ENCODE measurements at regions not wholly inside any gene's neighbourhood (a gene's known extent, or its start where the extent isn't known, plus 50 kb on each side); places are given as distances from the start of the nearest gene placed in this dataset.
"Not testable (repeated sequence)": the region's sequence is repeated elsewhere in the genome, so short reads cannot be mapped to it uniquely, and the experiment has no call there.

DNA sequence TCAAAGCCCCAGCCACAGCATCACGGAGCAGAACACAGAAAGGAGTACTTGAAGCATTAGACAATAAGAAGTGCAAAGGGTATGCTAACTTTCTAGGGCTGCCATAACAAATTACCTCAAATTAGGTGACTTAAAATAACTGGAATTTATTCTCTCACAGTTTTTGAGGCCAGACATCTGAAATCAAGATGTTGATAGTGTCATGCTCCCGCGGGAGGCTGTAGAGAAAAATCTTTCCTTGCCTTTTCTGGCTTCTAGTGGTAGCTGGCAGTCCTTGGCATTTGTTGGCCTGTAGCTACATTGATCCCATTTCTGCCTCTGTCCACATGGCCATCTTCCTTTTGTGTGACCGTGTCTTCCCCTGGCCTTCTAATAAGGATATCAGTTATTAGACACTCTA is 51.9 kb upstream of the SPDL1 start:
- H3K4me1 ChIP-seq (ENCODE audit: control insufficient read depth, insufficient read depth, low read length, unreplicated experiment): peaks cover 3% of the 10 kb centered on the region
- no peak overlapping the region for H2AFZ ChIP-seq (ENCODE audit: low read length, unreplicated experiment)
- H3K79me2 ChIP-seq (ENCODE audit: control insufficient read depth, insufficient read depth, low read length, unreplicated experiment): no peaks in the 10 kb centered on the region
- H3K36me3 ChIP-seq (ENCODE audit: insufficient read depth, low read length): no peaks in the 10 kb centered on the region
- no peak overlapping the region for H3K4me3 ChIP-seq (ENCODE audit: low read depth, low read length)
- H3K27me3 ChIP-seq (ENCODE audit: insufficient read depth, low read length): peaks cover 26% of the 10 kb centered on the region; the same call in 1 of the 2 replicates
- H3K27ac ChIP-seq (ENCODE audit: low read depth, low read length): no peak overlapping the region

DNA sequence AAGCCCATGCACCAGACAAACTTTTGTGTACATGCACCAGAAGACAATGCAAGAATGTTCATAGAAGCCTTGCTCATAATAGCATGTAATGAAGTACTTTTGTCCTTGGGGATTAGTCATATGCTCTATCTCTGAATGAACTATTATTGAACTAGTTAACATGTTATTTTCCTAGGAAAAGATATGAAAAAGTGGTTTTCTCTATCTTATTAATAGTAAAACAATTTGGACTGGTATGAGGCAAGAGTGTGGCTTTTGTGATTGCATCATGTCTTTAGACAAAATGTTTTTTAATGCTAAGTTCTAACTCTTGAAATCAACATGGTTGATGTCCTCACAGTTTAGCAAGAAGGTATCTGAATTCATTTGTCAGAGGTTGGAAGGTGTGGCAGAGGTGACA is 55.7 kb upstream of the SPDL1 start:
- Histone ChIP-seq H3K27ac (ENCODE audit: low read depth, low read length) (no peak overlapping the region), H3K36me3 (ENCODE audit: insufficient read depth, low read length) (no peaks in the 10 kb centered on the region), H3K27me3 (ENCODE audit: insufficient read depth, low read length) (peaks cover 26% of the 10 kb centered on the region; the same call in 1 of the 2 replicates), H3K4me3 (ENCODE audit: low read depth, low read length) (no peak overlapping the region), H3K79me2 (ENCODE audit: control insufficient read depth, insufficient read depth, low read length, unreplicated experiment) (no peaks in the 10 kb centered on the region), H3K4me1 (ENCODE audit: control insufficient read depth, insufficient read depth, low read length, unreplicated experiment) (peaks cover 3% of the 10 kb centered on the region), H2AFZ (ENCODE audit: low read length, unreplicated experiment) (no peak overlapping the region)

DNA sequence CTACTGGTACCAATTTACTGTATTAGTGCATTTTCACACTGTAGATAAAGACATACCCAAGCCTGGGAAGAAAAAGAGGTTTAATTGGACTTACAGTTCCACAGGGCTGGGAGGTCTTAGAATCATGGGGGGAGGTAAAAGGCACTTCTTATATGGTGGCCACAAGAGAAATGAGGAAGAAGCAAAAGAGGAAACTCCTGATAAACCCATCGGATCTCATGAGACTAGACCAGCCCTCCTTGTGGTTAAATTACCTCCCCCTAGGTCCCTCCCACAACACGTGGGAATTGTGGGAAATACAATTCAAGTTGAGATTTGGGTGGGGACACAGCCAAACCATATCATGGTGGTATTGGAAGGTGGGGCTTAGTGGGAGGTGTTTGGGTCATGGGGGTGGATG is 56.5 kb upstream of the SPDL1 start:
- Histone ChIP-seq H2AFZ (ENCODE audit: low read length, unreplicated experiment) (no peak overlapping the region), H3K27ac (ENCODE audit: low read depth, low read length) (no peak overlapping the region), H3K4me1 (ENCODE audit: control insufficient read depth, insufficient read depth, low read length, unreplicated experiment) (peaks cover 3% of the 10 kb centered on the region), H3K36me3 (ENCODE audit: insufficient read depth, low read length) (no peaks in the 10 kb centered on the region), H3K79me2 (ENCODE audit: control insufficient read depth, insufficient read depth, low read length, unreplicated experiment) (no peaks in the 10 kb centered on the region), H3K4me3 (ENCODE audit: low read depth, low read length) (no peak overlapping the region), H3K27me3 (ENCODE audit: insufficient read depth, low read length) (peaks cover 31% of the 10 kb centered on the region; the same call in 1 of the 2 replicates)

DNA sequence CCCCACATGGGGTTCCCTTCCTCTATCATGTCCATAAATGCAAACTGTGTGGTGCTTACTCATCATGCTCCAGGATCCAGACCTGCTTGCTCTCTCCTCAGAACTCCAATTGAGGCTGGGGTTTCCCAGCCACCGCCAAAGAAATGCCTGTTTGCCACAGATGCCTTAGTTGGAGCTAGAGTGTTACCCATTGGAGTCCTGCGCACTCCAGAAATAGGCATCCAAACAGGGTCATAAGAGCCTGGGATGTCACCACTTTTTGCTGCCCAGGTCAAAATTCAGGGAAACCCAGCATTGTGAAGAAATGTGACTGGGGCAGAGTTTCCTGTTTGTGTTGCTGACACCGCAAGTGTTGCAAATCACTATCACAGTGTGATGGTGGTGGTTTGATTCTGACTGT is 60.7 kb upstream of the SPDL1 start:
- no peak overlapping the region for H2AFZ ChIP-seq (ENCODE audit: low read length, unreplicated experiment)
- no peaks in the 10 kb centered on the region for H3K79me2 ChIP-seq (ENCODE audit: control insufficient read depth, insufficient read depth, low read length, unreplicated experiment)
- peaks cover 5% of the 10 kb centered on the region; the same call in 1 of the 2 replicates for H3K27me3 ChIP-seq (ENCODE audit: insufficient read depth, low read length)
- H3K27ac ChIP-seq (ENCODE audit: low read depth, low read length): no peak overlapping the region
- H3K4me3 ChIP-seq (ENCODE audit: low read depth, low read length): no peak overlapping the region
- no peaks in the 10 kb centered on the region for H3K4me1 ChIP-seq (ENCODE audit: control insufficient read depth, insufficient read depth, low read length, unreplicated experiment)
- H3K36me3 ChIP-seq (ENCODE audit: insufficient read depth, low read length): no peaks in the 10 kb centered on the region

DNA sequence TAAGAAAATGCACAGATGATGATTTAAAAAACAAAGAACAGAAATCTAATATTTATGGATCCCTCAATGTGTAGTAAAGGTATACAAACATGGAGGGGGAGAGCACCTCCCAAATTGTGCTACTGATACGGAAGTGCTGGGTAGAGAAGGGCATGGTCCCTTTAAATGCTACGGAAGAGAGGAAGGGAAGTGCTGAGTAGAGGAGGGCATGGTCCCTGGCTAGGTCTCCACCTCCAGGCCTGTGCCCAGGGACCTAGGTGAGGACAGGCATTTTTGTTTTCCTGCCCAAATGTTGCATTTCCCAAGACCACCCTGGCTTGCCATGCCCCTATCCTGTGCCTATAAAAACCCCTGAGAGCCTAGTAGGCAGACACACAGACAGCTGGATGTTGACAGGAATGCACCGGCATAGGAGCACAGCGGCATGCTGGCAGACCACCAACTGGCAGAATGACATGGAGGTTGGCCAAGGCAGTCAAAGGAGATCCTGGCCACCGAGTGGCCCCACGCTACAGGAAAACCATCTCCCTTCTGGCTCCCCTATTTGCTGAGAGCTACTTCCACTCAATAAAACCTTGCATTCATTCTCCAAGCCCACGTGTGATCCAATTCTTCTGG is 62.1 kb upstream of the SPDL1 start:
- Histone ChIP-seq H3K79me2 (ENCODE audit: control insufficient read depth, insufficient read depth, low read length, unreplicated experiment) (no peaks in the 10 kb centered on the region), H3K27me3 (ENCODE audit: insufficient read depth, low read length) (peaks cover 5% of the 10 kb centered on the region; the same call in 1 of the 2 replicates), H3K4me1 (ENCODE audit: control insufficient read depth, insufficient read depth, low read length, unreplicated experiment) (no peaks in the 10 kb centered on the region), H3K36me3 (ENCODE audit: insufficient read depth, low read length) (no peaks in the 10 kb centered on the region), H3K27ac (ENCODE audit: low read depth, low read length) (no peak overlapping the region), H2AFZ (ENCODE audit: low read length, unreplicated experiment) (no peak overlapping the region), H3K4me3 (ENCODE audit: low read depth, low read length) (no peak overlapping the region)

DNA sequence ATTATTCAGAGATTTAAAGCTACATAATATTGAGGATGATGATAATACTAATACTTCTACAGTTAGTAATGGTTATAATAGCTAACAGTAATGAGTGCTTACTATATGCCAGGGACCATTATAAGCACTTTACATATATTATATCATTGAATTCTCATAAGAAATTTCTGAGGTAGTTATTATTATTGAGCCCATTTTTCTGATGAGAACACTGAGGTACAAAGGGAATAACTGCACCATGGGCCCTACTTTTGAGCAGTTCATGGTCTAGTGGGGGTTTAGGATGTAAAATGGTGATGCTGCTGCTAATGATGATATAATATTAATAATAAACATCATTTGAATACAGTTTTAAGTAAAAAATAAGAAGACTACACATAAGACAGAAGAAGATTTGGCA is 64.2 kb upstream of the SPDL1 start:
- H3K4me3 ChIP-seq (ENCODE audit: low read depth, low read length): no peak overlapping the region
- H2AFZ ChIP-seq (ENCODE audit: low read length, unreplicated experiment): no peak overlapping the region
- no peaks in the 10 kb centered on the region for H3K79me2 ChIP-seq (ENCODE audit: control insufficient read depth, insufficient read depth, low read length, unreplicated experiment)
- H3K27ac ChIP-seq (ENCODE audit: low read depth, low read length): no peak overlapping the region
- H3K27me3 ChIP-seq (ENCODE audit: insufficient read depth, low read length): peaks cover 5% of the 10 kb centered on the region; the same call in 1 of the 2 replicates
- no peaks in the 10 kb centered on the region for H3K4me1 ChIP-seq (ENCODE audit: control insufficient read depth, insufficient read depth, low read length, unreplicated experiment)
- H3K36me3 ChIP-seq (ENCODE audit: insufficient read depth, low read length): no peaks in the 10 kb centered on the region

DNA sequence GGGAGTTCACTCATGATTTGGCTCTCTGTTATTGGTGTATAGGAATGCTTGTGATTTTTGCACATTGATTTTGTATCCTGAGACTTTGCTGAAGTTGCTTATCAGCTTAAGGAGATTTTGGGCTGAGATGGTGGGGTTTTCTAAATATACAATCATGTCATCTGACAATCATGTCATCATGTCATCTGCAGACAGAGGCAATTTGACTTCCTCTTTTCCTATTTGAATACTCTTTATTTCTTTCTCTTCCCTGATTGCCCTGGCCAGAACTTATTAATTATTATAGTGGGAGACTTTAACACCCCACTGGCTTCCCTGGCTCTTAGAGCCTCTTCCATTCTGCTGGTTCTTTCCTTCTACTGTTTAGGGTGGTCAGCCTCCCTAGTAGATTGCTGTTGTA is 64.8 kb upstream of the SPDL1 start:
- not testable (repeated sequence) for H3K4me1 ChIP-seq (ENCODE audit: control insufficient read depth, insufficient read depth, low read length, unreplicated experiment); H3K36me3 ChIP-seq (ENCODE audit: insufficient read depth, low read length); H3K27ac ChIP-seq (ENCODE audit: low read depth, low read length); H3K4me3 ChIP-seq (ENCODE audit: low read depth, low read length); H3K27me3 ChIP-seq (ENCODE audit: insufficient read depth, low read length); H2AFZ ChIP-seq (ENCODE audit: low read length, unreplicated experiment); H3K79me2 ChIP-seq (ENCODE audit: control insufficient read depth, insufficient read depth, low read length, unreplicated experiment)

DNA sequence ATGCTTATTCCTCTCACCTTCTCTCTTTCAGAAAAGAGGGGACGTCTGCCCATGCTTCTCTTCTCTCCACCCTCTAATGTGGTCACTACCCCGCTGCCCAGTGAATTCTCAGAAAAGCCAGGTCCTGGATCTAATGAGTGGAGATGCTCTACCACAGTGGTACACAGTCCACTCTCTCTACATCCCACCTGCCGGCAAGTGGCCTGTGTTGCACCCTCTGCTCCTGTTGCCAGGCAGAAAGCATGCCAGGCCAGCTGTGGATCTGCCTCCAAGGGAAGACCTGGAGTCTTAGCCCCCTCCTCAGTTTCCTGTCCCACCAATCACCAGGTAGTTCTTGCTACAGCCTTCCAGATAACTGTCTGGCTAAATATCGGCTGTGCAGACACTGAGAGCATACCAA is 71.2 kb upstream of the SPDL1 start:
- H3K4me3 ChIP-seq (ENCODE audit: low read depth, low read length): no peak overlapping the region
- H3K27me3 ChIP-seq (ENCODE audit: insufficient read depth, low read length): no peaks in the 10 kb centered on the region
- H3K36me3 ChIP-seq (ENCODE audit: insufficient read depth, low read length): no peaks in the 10 kb centered on the region
- H3K79me2 ChIP-seq (ENCODE audit: control insufficient read depth, insufficient read depth, low read length, unreplicated experiment): no peaks in the 10 kb centered on the region
- no peaks in the 10 kb centered on the region for H3K4me1 ChIP-seq (ENCODE audit: control insufficient read depth, insufficient read depth, low read length, unreplicated experiment)
- H3K27ac ChIP-seq (ENCODE audit: low read depth, low read length): no peak overlapping the region
- no peak overlapping the region for H2AFZ ChIP-seq (ENCODE audit: low read length, unreplicated experiment)

DNA sequence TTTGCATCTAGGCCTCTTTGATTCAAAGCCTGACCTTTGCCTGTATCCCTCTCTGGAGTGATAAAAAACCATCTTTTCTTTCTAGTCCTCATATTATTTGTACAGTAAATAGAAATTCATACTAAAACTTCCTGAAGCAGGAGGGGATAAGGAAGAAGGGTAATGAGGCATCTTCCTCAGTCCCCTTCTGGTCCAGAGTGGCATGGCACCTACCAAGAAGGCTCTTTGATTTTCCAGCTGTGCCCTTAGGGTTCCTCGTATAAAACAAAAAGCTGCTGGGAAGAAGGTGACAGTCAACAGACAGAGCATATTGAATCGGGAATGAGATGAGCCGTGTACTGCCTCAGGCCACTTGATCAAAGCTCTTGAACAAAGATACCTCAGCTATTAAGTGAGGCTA is 71.9 kb upstream of the SPDL1 start:
- Histone ChIP-seq H3K27ac (ENCODE audit: low read depth, low read length) (no peak overlapping the region), H3K4me3 (ENCODE audit: low read depth, low read length) (no peak overlapping the region), H3K36me3 (ENCODE audit: insufficient read depth, low read length) (no peaks in the 10 kb centered on the region), H3K27me3 (ENCODE audit: insufficient read depth, low read length) (no peaks in the 10 kb centered on the region), H2AFZ (ENCODE audit: low read length, unreplicated experiment) (no peak overlapping the region), H3K4me1 (ENCODE audit: control insufficient read depth, insufficient read depth, low read length, unreplicated experiment) (no peaks in the 10 kb centered on the region), H3K79me2 (ENCODE audit: control insufficient read depth, insufficient read depth, low read length, unreplicated experiment) (no peaks in the 10 kb centered on the region)

DNA sequence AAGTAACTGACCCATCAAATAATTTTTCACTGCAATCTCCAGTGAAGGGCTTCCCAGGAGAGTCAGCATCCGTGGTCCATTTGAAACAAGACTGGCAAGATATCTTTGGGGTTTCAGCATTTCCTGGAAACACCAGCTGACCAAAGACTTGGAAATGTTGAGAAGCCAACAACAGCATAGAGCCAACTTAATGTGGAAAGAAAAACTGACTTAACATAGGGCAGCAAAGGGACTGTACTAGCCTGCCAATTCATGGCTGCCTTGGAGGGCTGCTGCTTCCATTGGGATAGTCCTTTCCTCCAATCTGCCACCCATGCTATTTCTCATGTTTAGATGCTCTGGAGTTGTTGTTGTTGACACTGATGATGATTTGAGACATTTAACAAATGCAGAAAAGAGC is 76.5 kb upstream of the SPDL1 start:
- H2AFZ ChIP-seq (ENCODE audit: low read length, unreplicated experiment): no peak overlapping the region
- H3K4me3 ChIP-seq (ENCODE audit: low read depth, low read length): no peak overlapping the region
- H3K36me3 ChIP-seq (ENCODE audit: insufficient read depth, low read length): no peaks in the 10 kb centered on the region
- H3K27ac ChIP-seq (ENCODE audit: low read depth, low read length): no peak overlapping the region
- no peaks in the 10 kb centered on the region for H3K4me1 ChIP-seq (ENCODE audit: control insufficient read depth, insufficient read depth, low read length, unreplicated experiment)
- H3K27me3 ChIP-seq (ENCODE audit: insufficient read depth, low read length): no peaks in the 10 kb centered on the region
- no peaks in the 10 kb centered on the region for H3K79me2 ChIP-seq (ENCODE audit: control insufficient read depth, insufficient read depth, low read length, unreplicated experiment)

DNA sequence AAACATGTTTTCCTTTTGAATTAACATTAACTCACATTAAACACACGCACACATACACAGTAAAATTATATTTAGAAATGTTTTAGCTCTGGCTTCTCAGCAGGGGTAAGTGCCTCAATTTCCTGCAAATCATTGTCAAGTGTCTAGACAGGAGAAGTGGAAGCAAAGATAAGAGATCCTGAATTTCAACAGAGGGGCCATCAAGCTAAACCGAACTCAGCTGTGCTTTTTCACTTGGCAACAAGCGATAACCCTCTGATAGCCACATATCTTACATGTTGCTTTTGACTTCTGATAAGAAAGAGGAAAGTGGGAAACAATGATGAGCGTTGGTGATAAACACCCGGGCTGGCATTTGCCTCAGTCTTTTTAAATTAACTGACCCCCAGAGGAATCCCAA is 79.7 kb upstream of the SPDL1 start:
- no peak overlapping the region for H3K4me3 ChIP-seq (ENCODE audit: low read depth, low read length)
- no peak overlapping the region for H2AFZ ChIP-seq (ENCODE audit: low read length, unreplicated experiment)
- no peaks in the 10 kb centered on the region for H3K36me3 ChIP-seq (ENCODE audit: insufficient read depth, low read length)
- H3K4me1 ChIP-seq (ENCODE audit: control insufficient read depth, insufficient read depth, low read length, unreplicated experiment): no peaks in the 10 kb centered on the region
- H3K79me2 ChIP-seq (ENCODE audit: control insufficient read depth, insufficient read depth, low read length, unreplicated experiment): no peaks in the 10 kb centered on the region
- no peak overlapping the region for H3K27ac ChIP-seq (ENCODE audit: low read depth, low read length)
- no peaks in the 10 kb centered on the region for H3K27me3 ChIP-seq (ENCODE audit: insufficient read depth, low read length)

Data from ACC112 (cell line).